Ovary (tissue), 7 donors: ENCODE measurements at regions not wholly inside any gene's neighbourhood (a gene's known extent, or its start where the extent isn't known, plus 50 kb on each side); places are given as distances from the start of the nearest gene placed in this dataset.

Source experiments
- DNase-seq, 5 donors: peaks; one replicate each; pipeline ENCODE4 v3.0.0-alpha.2; 2019 to 2020
- H3K27ac ChIP-seq, 2 donors: fragments of 200-600 bp; one replicate each; pipeline versions ENCODE4 v1.5.1 to v1.8.0; 2019 to 2022
- H3K27me3 ChIP-seq: fragments of 200-600 bp; one replicate; pipeline ENCODE4 v1.8.0; 2022
- H3K36me3 ChIP-seq: fragments of 200-600 bp; sonication (generic); one replicate; pipeline ENCODE4 v1.5.1; 2019
- H3K4me1 ChIP-seq: one replicate; pipeline ENCODE4 v1.8.1; 2013; ENCODE audit warnings: mild to moderate bottlenecking, moderate library complexity; ENCODE audit not compliant: insufficient read depth
- H3K4me3 ChIP-seq: fragments of 200-600 bp; sonication (generic); one replicate; pipeline ENCODE4 v1.5.1; 2017
- H3K9me3 ChIP-seq, 2 donors: fragments of 200-600 bp in 1 of 2; sonication (generic) in 1 of 2; one replicate each; pipeline versions ENCODE4 v1.5.1 to v1.8.1; 2013 to 2019; ENCODE audit warnings: mild to moderate bottlenecking in 1 of 2, moderate library complexity in 1 of 2
- CTCF ChIP-seq, 3 donors: fragments of 450-650 bp in 2 of 3; fragments of 200-600 bp in 1 of 3; IDR thresholded peaks; one replicate each; pipeline versions ENCODE4 v1.5.1 to v1.8.0; 2016 to 2022; ENCODE audit warnings: antibody characterized with exemption in 3 of 3, mild to moderate bottlenecking in 1 of 3
- EP300 ChIP-seq: sonication (generic); formaldehyde crosslinking; IDR thresholded peaks from one replicate; pipeline ENCODE4 v1.6.1; 2017; ENCODE audit warnings: antibody characterized with exemption
- POLR2A ChIP-seq: fragments of 450-650 bp; IDR thresholded peaks from one replicate; pipeline ENCODE4 v1.6.1; 2017; ENCODE audit warnings: antibody characterized with exemption, mild to moderate bottlenecking, moderate library complexity
- WGBS, 3 donors: extraction: QIAGEN DNeasy Blood & Tissue Kit in 1 of 3; methylation state at CpG; one replicate each; pipeline versions ENCODE4 v1.1.5 to v1.1.7; 2013 to 2017; 5-methylcytosine and 5-hydroxymethylcytosine counted together
- intact Hi-C, 4 donors: fragments of 100-400 bp; cut with DNase I; formaldehyde crosslinking; loops; one replicate each; pipeline versions ENCODE4 v1.11.0 to v1.15.1; 2022 to 2023
- donor health status: DM: no; HTN: no; CAD: no; lungs with moderate emphysema.
- donor health status: DM: no; HTN: no; CAD: no.
- donor health status: Bipolar disorder and iron deficiency.
- donor health status: DM: no; HTN: no; CAD: no.
- donor health status: DM: yes; HTN: yes; CAD: no.

GRCh38 chr2:4903656-4904348 is 788.4 kb upstream of the SOX11 start:
- no peak for DNase-seq
- Histone ChIP-seq H3K27me3 (no peaks in the 10 kb centered on the region), H3K27ac (no peak overlapping the region), H3K4me3 (no peak overlapping the region), H3K36me3 (no peaks in the 10 kb centered on the region), H3K4me1 (no peaks in the 10 kb centered on the region), H3K9me3 (no peaks in the 10 kb centered on the region)
- intact Hi-C loops = no loop called here
- no peak for TF ChIP-seq CTCF (IDR thresholded peaks at IDR 0.05)
- WGBS, 3 donors = 58 to 65% (median 60%) methylated on average over 12 of the region's 12 CpGs

GRCh38 chr2:4908461-4908860 is 783.7 kb upstream of the SOX11 start:
- intact Hi-C loops = no loop called here
- Histone ChIP-seq H3K4me3 (no peak overlapping the region), H3K9me3 (no peaks in the 10 kb centered on the region), H3K4me1 (no peaks in the 10 kb centered on the region), H3K27me3 (no peaks in the 10 kb centered on the region), H3K36me3 (no peaks in the 10 kb centered on the region), H3K27ac (no peak overlapping the region)
- TF ChIP-seq CTCF (IDR thresholded peaks at IDR 0.05) (no peak), POLR2A (no peak), EP300 (no peak)
- DNase-seq = no peak
- 78 to 82% (median 78%) methylated on average over 6 of the region's 6 CpGs for WGBS, 3 donors

- Histone ChIP-seq H3K27ac (no peak overlapping the region), H3K4me3 (no peak overlapping the region), H3K9me3 (no peaks in the 10 kb centered on the region), H3K4me1 (no peaks in the 10 kb centered on the region), H3K36me3 (no peaks in the 10 kb centered on the region), H3K27me3 (no peaks in the 10 kb centered on the region)
- 57 to 67% (median 65%) methylated on average over 9 of the region's 9 CpGs for WGBS, 3 donors
- intact Hi-C loops = no loop called here
- no peak for TF ChIP-seq EP300
- no peak for DNase-seq
Measured at GRCh38 chr2:4909346-4910009, 782.7 kb upstream of the SOX11 start.

- intact Hi-C loops = no loop called here
- WGBS, 3 donors = 87 to 91% (median 89%) methylated on average over 5 of the region's 5 CpGs
- no peak overlapping the region for H3K27ac ChIP-seq
- TF ChIP-seq EP300 (no peak), POLR2A (no peak), CTCF (IDR thresholded peaks at IDR 0.05) (no peak)
- no peak overlapping the region for H3K4me3 ChIP-seq
- H3K9me3 ChIP-seq = no peaks in the 10 kb centered on the region
- H3K36me3 ChIP-seq = no peaks in the 10 kb centered on the region
- H3K4me1 ChIP-seq = no peaks in the 10 kb centered on the region
- no peak for DNase-seq
- H3K27me3 ChIP-seq = no peaks in the 10 kb centered on the region
Measured at GRCh38 chr2:4914036-4914435, 778.1 kb upstream of the SOX11 start.

GRCh38 chr2:4914551-4914950 is 777.6 kb upstream of the SOX11 start:
- TF ChIP-seq CTCF (IDR thresholded peaks at IDR 0.05) = no peak
- no peak for TF ChIP-seq EP300
- TF ChIP-seq POLR2A = no peak
- WGBS, 3 donors = 78 to 87% (median 79%) methylated on average over 4 of the region's 4 CpGs
- intact Hi-C loops = no loop called here

More at GRCh38 chr2:4914551-4914950, 777.6 kb upstream of the SOX11 start:
- no peaks in the 10 kb centered on the region for H3K36me3 ChIP-seq
- no peak overlapping the region for H3K27ac ChIP-seq
- no peaks in the 10 kb centered on the region for H3K27me3 ChIP-seq
- no peaks in the 10 kb centered on the region for H3K4me1 ChIP-seq
- no peaks in the 10 kb centered on the region for H3K9me3 ChIP-seq
- H3K4me3 ChIP-seq = no peak overlapping the region
- DNase-seq = no peak
